ENCODE measurements at regions not wholly inside any gene's neighbourhood (a gene's known extent, or its start where the extent isn't known, plus 50 kb on each side); places are given as distances from the start of the nearest gene placed in this dataset.

DNA sequence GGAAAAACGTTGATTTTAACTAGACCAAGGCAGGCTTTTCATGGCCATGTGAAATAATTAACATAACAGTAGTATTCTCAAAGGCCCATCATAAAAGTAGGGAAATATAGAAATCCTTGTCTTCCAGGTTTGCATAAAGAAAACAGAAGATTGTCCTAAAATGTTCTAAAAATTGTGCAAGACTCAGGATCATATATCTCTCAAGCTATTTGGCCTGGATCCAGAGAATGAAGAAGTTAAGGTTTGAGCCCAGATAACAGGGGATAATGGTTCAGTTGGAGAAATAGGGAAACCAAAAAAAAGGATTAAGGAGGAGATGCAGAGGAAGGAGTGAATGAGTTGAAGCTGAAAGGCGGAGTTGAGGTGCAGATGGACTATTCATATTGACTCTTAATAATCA, 555.5 kb upstream of the NR5A2 start:
- Histone ChIP-seq H2AFZ (ENCODE audit: low read depth, low read length, severe bottlenecking) (no peak overlapping the region), H3K36me3 (ENCODE audit: low read length) (no peaks in the 10 kb centered on the region), H4K20me1 (ENCODE audit: low read depth, low read length) (no peaks in the 10 kb centered on the region), H3K9me2 (replicated peaks; ENCODE audit: insufficient read depth, low read length) (no peaks in the 10 kb centered on the region), H3K27me3 (ENCODE audit: low read length) (no peaks in the 10 kb centered on the region), H3F3A (ENCODE audit: insufficient read depth) (no peaks in the 10 kb centered on the region), H3K4me3 (ENCODE audit: insufficient read depth, low read length, poor library complexity, severe bottlenecking) (no peak overlapping the region), H3K4me2 (ENCODE audit: low read depth, low read length, poor library complexity, severe bottlenecking) (no peak overlapping the region), H3K9ac (ENCODE audit: low read length) (no peak overlapping the region), H3K9me3 (ENCODE audit: insufficient read depth, low read length) (no peaks in the 10 kb centered on the region), H3K79me2 (ENCODE audit: insufficient read depth, low read length) (no peaks in the 10 kb centered on the region), H3K27ac (ENCODE audit: low read depth, low read length) (no peak overlapping the region)
- no peak for TF ChIP-seq EZH2phosphoT487 (conservative IDR thresholded peaks at IDR 0.05; ENCODE audit: low read length)
- TF ChIP-seq, protein P1, sequence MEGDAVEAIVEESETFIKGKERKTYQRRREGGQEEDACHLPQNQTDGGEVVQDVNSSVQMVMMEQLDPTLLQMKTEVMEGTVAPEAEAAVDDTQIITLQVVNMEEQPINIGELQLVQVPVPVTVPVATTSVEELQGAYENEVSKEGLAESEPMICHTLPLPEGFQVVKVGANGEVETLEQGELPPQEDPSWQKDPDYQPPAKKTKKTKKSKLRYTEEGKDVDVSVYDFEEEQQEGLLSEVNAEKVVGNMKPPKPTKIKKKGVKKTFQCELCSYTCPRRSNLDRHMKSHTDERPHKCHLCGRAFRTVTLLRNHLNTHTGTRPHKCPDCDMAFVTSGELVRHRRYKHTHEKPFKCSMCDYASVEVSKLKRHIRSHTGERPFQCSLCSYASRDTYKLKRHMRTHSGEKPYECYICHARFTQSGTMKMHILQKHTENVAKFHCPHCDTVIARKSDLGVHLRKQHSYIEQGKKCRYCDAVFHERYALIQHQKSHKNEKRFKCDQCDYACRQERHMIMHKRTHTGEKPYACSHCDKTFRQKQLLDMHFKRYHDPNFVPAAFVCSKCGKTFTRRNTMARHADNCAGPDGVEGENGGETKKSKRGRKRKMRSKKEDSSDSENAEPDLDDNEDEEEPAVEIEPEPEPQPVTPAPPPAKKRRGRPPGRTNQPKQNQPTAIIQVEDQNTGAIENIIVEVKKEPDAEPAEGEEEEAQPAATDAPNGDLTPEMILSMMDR (IDR thresholded peaks at IDR 0.05; ENCODE audit: insufficient read depth, low read length, poor library complexity, severe bottlenecking) = no peak

DNA sequence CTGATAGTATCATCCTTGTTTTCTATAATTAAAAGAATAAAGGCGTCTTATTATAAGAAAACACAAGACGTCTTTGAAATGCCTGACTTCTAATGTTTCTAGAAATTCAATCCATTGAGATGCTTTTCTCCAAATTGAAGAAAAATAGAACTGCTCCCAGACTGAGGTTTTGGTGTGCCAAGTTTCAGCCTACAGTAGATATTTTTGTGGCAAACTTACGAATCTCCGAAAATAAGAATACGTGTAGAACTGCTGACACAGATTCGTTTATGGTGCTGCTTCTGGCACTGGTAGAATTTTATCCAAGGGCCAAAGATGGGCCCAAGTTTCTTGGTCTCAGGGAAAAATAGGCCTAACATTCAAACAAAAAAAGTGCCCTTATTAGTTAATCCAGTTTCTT, 554.5 kb upstream of the NR5A2 start:
- Histone ChIP-seq H3K4me3 (ENCODE audit: insufficient read depth, low read length, poor library complexity, severe bottlenecking) (no peak overlapping the region), H2AFZ (ENCODE audit: low read depth, low read length, severe bottlenecking) (no peak overlapping the region), H3K9ac (ENCODE audit: low read length) (no peak overlapping the region), H3K9me3 (ENCODE audit: insufficient read depth, low read length) (no peaks in the 10 kb centered on the region), H3K79me2 (ENCODE audit: insufficient read depth, low read length) (no peaks in the 10 kb centered on the region), H3K36me3 (ENCODE audit: low read length) (no peaks in the 10 kb centered on the region), H4K20me1 (ENCODE audit: low read depth, low read length) (no peaks in the 10 kb centered on the region), H3K27ac (ENCODE audit: low read depth, low read length) (no peak overlapping the region), H3K9me2 (replicated peaks; ENCODE audit: insufficient read depth, low read length) (no peaks in the 10 kb centered on the region), H3F3A (ENCODE audit: insufficient read depth) (no peaks in the 10 kb centered on the region), H3K27me3 (ENCODE audit: low read length) (no peaks in the 10 kb centered on the region), H3K4me2 (ENCODE audit: low read depth, low read length, poor library complexity, severe bottlenecking) (no peak overlapping the region)
- TF ChIP-seq EZH2phosphoT487 (conservative IDR thresholded peaks at IDR 0.05; ENCODE audit: low read length) = no peak
- TF ChIP-seq, protein P1 (IDR thresholded peaks at IDR 0.05; ENCODE audit: insufficient read depth, low read length, poor library complexity, severe bottlenecking) = no peak

- Histone ChIP-seq H3K27ac (ENCODE audit: low read depth, low read length) (no peak overlapping the region), H2AFZ (ENCODE audit: low read depth, low read length, severe bottlenecking) (no peak overlapping the region), H3K9me2 (replicated peaks; ENCODE audit: insufficient read depth, low read length) (no peaks in the 10 kb centered on the region), H3K9me3 (ENCODE audit: insufficient read depth, low read length) (no peaks in the 10 kb centered on the region), H3K4me2 (ENCODE audit: low read depth, low read length, poor library complexity, severe bottlenecking) (no peak overlapping the region), H3K4me3 (ENCODE audit: insufficient read depth, low read length, poor library complexity, severe bottlenecking) (no peak overlapping the region), H3K27me3 (ENCODE audit: low read length) (no peaks in the 10 kb centered on the region), H3F3A (ENCODE audit: insufficient read depth) (no peaks in the 10 kb centered on the region), H3K9ac (ENCODE audit: low read length) (no peak overlapping the region), H4K20me1 (ENCODE audit: low read depth, low read length) (no peaks in the 10 kb centered on the region), H3K79me2 (ENCODE audit: insufficient read depth, low read length) (no peaks in the 10 kb centered on the region), H3K36me3 (ENCODE audit: low read length) (no peaks in the 10 kb centered on the region)
- no peak for TF ChIP-seq EZH2phosphoT487 (conservative IDR thresholded peaks at IDR 0.05; ENCODE audit: low read length)
Observed at GRCh38 chr1:199474738-199475137, 552.8 kb upstream of the NR5A2 start.

GRCh38 chr1:199482426-199482825, 545.1 kb upstream of the NR5A2 start:
- Histone ChIP-seq H3K36me3 (ENCODE audit: low read length) (no peaks in the 10 kb centered on the region), H3F3A (ENCODE audit: insufficient read depth) (no peaks in the 10 kb centered on the region), H3K79me2 (ENCODE audit: insufficient read depth, low read length) (no peaks in the 10 kb centered on the region), H3K27me3 (ENCODE audit: low read length) (no peaks in the 10 kb centered on the region), H3K9ac (ENCODE audit: low read length) (no peak overlapping the region), H3K27ac (ENCODE audit: low read depth, low read length) (no peak overlapping the region), H3K4me3 (ENCODE audit: insufficient read depth, low read length, poor library complexity, severe bottlenecking) (no peak overlapping the region), H3K9me3 (ENCODE audit: insufficient read depth, low read length) (no peaks in the 10 kb centered on the region), H2AFZ (ENCODE audit: low read depth, low read length, severe bottlenecking) (no peak overlapping the region), H3K4me2 (ENCODE audit: low read depth, low read length, poor library complexity, severe bottlenecking) (no peak overlapping the region), H4K20me1 (ENCODE audit: low read depth, low read length) (no peaks in the 10 kb centered on the region), H3K9me2 (replicated peaks; ENCODE audit: insufficient read depth, low read length) (no peaks in the 10 kb centered on the region)
- TF ChIP-seq EZH2phosphoT487 (conservative IDR thresholded peaks at IDR 0.05; ENCODE audit: low read length) = no peak
- TF ChIP-seq, protein P1 (IDR thresholded peaks at IDR 0.05; ENCODE audit: insufficient read depth, low read length, poor library complexity, severe bottlenecking) = no peak
